ENCODE measurements at regions not wholly inside any gene's neighbourhood (a gene's known extent, or its start where the extent isn't known, plus 50 kb on each side); places are given as distances from the start of the nearest gene placed in this dataset.
"Not testable (repeated sequence)": the region's sequence is repeated elsewhere in the genome, so short reads cannot be mapped to it uniquely, and the experiment has no call there.

GRCh38 chr16:5151409-5151808 is 53.8 kb upstream of the EEF2KMT start:
- DNase-seq (ENCODE audit: low read depth in 1 of 2, low spot score in 1 of 2): not testable (repeated sequence)

Measured in activated CD4-positive, alpha-beta T cell treated with anti-CD3 and anti-CD28 coated beads, Interleukin-2, amount 50 U/mL, for 24 hours (primary cell).